DND-41 (cell line): ENCODE measurements at regions not wholly inside any gene's neighbourhood (a gene's known extent, or its start where the extent isn't known, plus 50 kb on each side); places are given as distances from the start of the nearest gene placed in this dataset.
A peak's percentile ranks its signal among the peaks of the same experiment; 100 is the strongest.

Source experiments
- ATAC-seq: fragments of 200-7000 bp; cut with Tn5 transposase; 3 replicates; pipeline ENCODE4 v1.9.1; 2021; ENCODE audit warnings: low read depth; ENCODE audit not compliant: insufficient read depth
- DNase-seq: peaks from one replicate; pipeline ENCODE4 v3.0.0-alpha.2; 2020
- H2AFZ ChIP-seq: 2 replicates; pipeline ENCODE4 v1.6.0; 2012; ENCODE audit warnings: low read depth, low read length
- H3K27ac ChIP-seq: 2 replicates; pipeline ENCODE4 v1.5.1; 2012; ENCODE audit warnings: low read length, inconsistent platforms
- H3K27me3 ChIP-seq: fragments of 200-600 bp; sonication (generic); 2 replicates; pipeline ENCODE4 v1.6.0; 2012; ENCODE audit warnings: low read length, mild to moderate bottlenecking, inconsistent platforms; ENCODE audit not compliant: insufficient read depth, poor library complexity
- H3K36me3 ChIP-seq: 2 replicates; pipeline ENCODE4 v1.5.1; 2012; ENCODE audit warnings: low read length, inconsistent platforms; ENCODE audit not compliant: insufficient read depth
- H3K4me1 ChIP-seq: 2 replicates; pipeline ENCODE4 v1.5.1; 2012; ENCODE audit warnings: mild to moderate bottlenecking, low read length; ENCODE audit not compliant: insufficient read depth
- H3K4me2 ChIP-seq: 2 replicates; pipeline ENCODE4 v1.6.0; 2012; ENCODE audit warnings: mild to moderate bottlenecking, moderate library complexity, low read length, inconsistent platforms; ENCODE audit not compliant: insufficient read depth
- H3K4me3 ChIP-seq, 2 experiments: fragments of 200-600 bp in 1 of 2; shearing (Covaris generic) in 1 of 2; 2 replicates each; pipeline ENCODE4 v1.5.1; 2012 to 2016; ENCODE audit warnings: inconsistent platforms in 2 of 2, low read length in 2 of 2, mild to moderate bottlenecking in 2 of 2, low read depth in 1 of 2, moderate library complexity in 1 of 2
- H3K79me2 ChIP-seq: 2 replicates; pipeline ENCODE4 v1.6.0; 2012; ENCODE audit warnings: low read length, inconsistent platforms; ENCODE audit not compliant: insufficient read depth
- H3K9ac ChIP-seq: 2 replicates; pipeline ENCODE4 v1.6.0; 2012; ENCODE audit warnings: low read depth, mild to moderate bottlenecking, inconsistent platforms, low read length, moderate library complexity
- H3K9me3 ChIP-seq: 2 replicates; pipeline ENCODE4 v1.5.1; 2012; ENCODE audit warnings: low read length, moderate library complexity, mild to moderate bottlenecking, inconsistent platforms; ENCODE audit not compliant: insufficient read depth, severe bottlenecking
- H4K20me1 ChIP-seq: 2 replicates; pipeline ENCODE4 v1.6.0; 2012; ENCODE audit warnings: low read length; ENCODE audit not compliant: insufficient read depth
- EZH2 ChIP-seq: IDR thresholded peaks from 3 replicates; pipeline ENCODE4 v1.6.1; 2012; ENCODE audit warnings: borderline replicate concordance, low read depth, mild to moderate bottlenecking, moderate library complexity, low read length, inconsistent platforms; ENCODE audit not compliant: severe bottlenecking
- TF ChIP-seq, protein P1 (sequence below): IDR thresholded peaks from 2 replicates; pipeline ENCODE4 v1.5.1; 2012; ENCODE audit warnings: borderline replicate concordance, low read length, moderate library complexity, mild to moderate bottlenecking; ENCODE audit not compliant: poor library complexity, severe bottlenecking; ENCODE audit errors: extremely low read depth

DNA sequence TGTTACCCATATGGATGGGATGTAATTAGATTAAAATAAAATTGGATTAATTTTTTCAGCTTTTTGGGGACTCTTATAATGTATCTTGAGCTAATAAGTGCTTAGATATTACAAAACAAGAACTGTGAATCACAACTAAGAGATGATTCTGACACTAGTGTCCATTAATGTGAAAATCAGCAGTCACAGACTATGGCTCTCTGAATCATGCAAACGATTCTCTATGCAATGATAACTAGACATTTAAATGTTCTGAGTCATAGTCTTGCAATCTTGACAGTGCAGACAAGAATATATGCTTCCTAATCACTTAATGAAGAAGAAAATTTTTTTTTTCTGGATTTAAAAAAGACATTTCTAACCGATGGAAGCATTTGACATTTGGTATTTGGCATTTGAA is 82.2 kb upstream of the OPRM1 start:
- Histone ChIP-seq H3K36me3 (no peaks in the 10 kb centered on the region), H3K9ac (no peak overlapping the region), H2AFZ (no peak overlapping the region), H3K4me3 (no peak overlapping the region), H3K27me3 (peaks cover 9% of the 10 kb centered on the region), H3K27ac (no peak overlapping the region), H3K4me1 (no peaks in the 10 kb centered on the region), H4K20me1 (no peaks in the 10 kb centered on the region), H3K79me2 (no peaks in the 10 kb centered on the region), H3K4me2 (no peak overlapping the region), H3K9me3 (no peaks in the 10 kb centered on the region)
- DNase-seq (no peak), ATAC-seq (no peak)
- TF ChIP-seq, protein P1, sequence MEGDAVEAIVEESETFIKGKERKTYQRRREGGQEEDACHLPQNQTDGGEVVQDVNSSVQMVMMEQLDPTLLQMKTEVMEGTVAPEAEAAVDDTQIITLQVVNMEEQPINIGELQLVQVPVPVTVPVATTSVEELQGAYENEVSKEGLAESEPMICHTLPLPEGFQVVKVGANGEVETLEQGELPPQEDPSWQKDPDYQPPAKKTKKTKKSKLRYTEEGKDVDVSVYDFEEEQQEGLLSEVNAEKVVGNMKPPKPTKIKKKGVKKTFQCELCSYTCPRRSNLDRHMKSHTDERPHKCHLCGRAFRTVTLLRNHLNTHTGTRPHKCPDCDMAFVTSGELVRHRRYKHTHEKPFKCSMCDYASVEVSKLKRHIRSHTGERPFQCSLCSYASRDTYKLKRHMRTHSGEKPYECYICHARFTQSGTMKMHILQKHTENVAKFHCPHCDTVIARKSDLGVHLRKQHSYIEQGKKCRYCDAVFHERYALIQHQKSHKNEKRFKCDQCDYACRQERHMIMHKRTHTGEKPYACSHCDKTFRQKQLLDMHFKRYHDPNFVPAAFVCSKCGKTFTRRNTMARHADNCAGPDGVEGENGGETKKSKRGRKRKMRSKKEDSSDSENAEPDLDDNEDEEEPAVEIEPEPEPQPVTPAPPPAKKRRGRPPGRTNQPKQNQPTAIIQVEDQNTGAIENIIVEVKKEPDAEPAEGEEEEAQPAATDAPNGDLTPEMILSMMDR, result no peak
- no peak for TF ChIP-seq EZH2

DNA sequence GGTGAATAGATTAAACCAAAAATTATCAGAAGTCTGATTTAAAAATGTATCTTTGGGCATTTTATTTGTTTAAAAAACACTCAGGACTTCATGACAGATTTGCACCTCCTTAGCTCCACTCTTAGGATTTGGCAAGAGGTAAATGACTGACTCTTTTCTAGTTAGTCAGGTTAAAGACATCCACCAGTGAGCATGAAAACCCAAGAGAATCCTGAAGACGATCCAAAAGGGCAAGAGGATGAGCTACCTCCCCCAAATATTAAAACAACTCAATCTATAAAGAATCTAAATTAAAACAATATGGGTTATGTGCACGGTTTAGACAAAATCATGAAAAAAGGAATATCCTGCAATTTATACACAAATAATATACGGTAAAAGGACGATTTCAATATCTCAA is 89.4 kb upstream of the OPRM1 start:
- no peaks in the 10 kb centered on the region for H3K4me1 ChIP-seq
- H3K27me3 ChIP-seq, result no peaks in the 10 kb centered on the region
- no peaks in the 10 kb centered on the region for H3K79me2 ChIP-seq
- H4K20me1 ChIP-seq, result no peaks in the 10 kb centered on the region
- no peaks in the 10 kb centered on the region for H3K9me3 ChIP-seq
- no peak for DNase-seq
- no peak overlapping the region for H3K27ac ChIP-seq
- no peak overlapping the region for H3K4me2 ChIP-seq
- H3K9ac ChIP-seq, result no peak overlapping the region
- no peak overlapping the region for H2AFZ ChIP-seq
- ATAC-seq, result no peak
- no peaks in the 10 kb centered on the region for H3K36me3 ChIP-seq
- TF ChIP-seq EZH2, result no peak
- TF ChIP-seq, protein P1, result no peak
- no peak overlapping the region for H3K4me3 ChIP-seq

DNA sequence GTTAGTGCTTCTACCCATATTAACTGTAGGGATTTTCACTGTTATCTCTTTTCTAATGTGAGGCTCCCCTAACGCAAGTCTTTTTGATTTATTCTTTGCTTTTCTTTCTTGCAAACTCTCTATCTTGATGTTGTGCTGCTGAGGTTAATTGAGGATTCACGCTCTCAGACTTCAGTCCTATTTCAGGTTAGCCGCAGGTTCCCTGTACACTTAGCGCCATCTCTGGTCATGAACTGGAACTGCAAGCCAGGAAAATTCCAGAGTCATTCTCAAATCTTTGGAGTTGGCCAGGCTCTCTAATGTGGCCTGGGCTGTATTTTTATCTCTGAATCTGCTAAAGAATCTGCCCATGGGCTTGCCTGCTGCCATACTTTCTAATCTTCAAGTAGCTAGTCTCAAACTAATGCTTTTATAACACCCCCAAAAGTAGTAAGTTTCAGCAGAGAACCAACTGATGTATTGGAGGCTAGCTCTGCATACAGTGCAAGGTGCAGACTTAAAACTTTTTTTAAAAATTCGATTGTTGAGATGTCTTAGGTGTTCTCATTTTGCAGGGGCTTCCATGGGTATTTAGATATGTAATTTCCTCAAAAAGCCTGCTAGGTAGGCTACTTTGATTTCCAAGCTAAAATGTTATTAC is 91.1 kb upstream of the OPRM1 start:
- no peak for ATAC-seq
- Histone ChIP-seq H3K4me3 (no peak overlapping the region), H3K79me2 (no peaks in the 10 kb centered on the region), H3K9ac (no peak overlapping the region), H3K4me1 (no peaks in the 10 kb centered on the region), H3K36me3 (no peaks in the 10 kb centered on the region), H3K27me3 (no peaks in the 10 kb centered on the region), H3K4me2 (no peak overlapping the region), H3K9me3 (no peaks in the 10 kb centered on the region), H3K27ac (no peak overlapping the region), H2AFZ (no peak overlapping the region), H4K20me1 (no peaks in the 10 kb centered on the region)
- TF ChIP-seq, protein P1, result peak; percentile 90
- TF ChIP-seq EZH2, result no peak
- DNase-seq, result peak; percentile 8
